Endometrium (tissue), 2 donors: ENCODE measurements at regions not wholly inside any gene's neighbourhood (a gene's known extent, or its start where the extent isn't known, plus 50 kb on each side); places are given as distances from the start of the nearest gene placed in this dataset.

ENCODE experiments used
- FAIRE-seq: peaks from 2 replicates; lab custom pipeline; 2012; peaks lifted over from hg19 to GRCh38; lab: Jason Lieb, UNC
- donor health status: control.
- donor health status: control.

DNA sequence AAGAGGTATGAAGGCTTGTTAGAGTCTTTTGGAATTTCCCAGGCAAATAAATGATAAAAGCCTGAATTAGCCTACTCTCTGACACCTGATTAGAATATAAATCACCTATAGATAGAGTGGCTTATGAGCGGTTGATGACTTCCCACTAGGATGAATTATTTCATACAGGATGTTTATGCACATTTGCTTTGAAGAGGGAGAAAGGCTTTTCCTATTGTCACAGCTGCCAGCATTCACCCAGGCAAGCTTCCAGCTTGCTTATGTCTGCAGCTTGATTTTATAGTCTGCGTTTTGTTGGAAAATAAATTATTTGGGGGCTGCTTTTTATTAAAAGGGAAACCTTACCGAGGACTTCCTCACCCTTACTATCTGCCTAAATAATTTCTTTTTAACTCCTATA lies 51.3 kb upstream of the EIF2S2 start:
- no peak for FAIRE-seq

DNA sequence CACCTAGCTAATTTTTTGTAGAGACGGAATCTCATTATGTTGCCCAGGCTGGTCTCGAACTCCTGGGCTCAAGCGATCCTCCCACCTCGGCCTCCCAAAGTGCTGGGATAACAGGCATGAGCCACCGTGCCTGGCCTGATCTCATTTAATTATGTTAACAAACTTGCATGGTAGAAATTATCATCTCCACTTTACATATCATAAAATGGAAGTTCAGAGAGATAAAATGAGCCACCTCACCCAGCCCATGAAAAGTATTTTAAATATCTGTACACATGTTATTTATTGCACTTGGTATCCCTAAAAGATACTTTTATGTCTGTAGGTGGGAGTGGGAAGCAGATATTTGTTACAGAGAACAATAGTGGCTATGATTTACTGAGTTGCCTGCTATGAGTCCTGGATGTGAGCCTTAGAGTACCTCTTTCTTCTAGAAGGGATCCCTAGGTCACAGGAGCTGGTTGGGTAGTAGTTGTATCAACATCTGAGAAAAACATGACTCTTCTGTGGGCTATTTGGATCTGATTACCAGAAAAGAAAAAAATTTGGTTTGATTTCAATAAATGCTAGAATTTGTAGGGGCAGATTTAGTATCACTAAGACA lies 52.4 kb upstream of the EIF2S2 start:
- no peak for FAIRE-seq

DNA sequence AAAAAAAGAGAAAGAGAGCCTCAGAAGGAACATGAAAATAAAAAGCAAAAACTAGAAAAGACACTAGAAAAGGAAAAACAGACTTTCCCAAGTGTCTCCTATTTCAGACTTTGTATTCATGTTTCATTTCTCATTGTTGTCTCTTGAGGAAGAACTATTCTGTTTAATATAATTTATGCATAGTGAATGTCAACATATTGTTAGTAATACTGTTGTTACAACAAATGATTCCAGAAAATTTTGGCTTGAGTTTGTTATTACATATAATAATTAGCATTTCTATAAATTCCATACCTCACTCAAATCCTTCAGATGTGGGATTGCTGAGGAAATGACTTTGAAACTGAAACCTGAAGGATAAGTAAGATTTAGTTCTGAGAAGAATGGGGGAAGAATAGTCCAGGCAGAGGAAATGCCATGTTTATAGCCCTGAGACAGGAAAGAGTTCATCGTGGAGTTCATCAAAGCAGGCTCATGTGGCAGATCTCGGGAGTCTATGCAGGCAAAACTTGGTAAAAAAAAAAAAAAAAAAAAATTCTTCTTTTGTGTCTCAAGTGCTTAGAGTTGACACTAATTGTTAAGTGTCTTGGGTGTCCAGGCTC lies 53.1 kb upstream of the EIF2S2 start:
- peak; percentile 69 for FAIRE-seq

DNA sequence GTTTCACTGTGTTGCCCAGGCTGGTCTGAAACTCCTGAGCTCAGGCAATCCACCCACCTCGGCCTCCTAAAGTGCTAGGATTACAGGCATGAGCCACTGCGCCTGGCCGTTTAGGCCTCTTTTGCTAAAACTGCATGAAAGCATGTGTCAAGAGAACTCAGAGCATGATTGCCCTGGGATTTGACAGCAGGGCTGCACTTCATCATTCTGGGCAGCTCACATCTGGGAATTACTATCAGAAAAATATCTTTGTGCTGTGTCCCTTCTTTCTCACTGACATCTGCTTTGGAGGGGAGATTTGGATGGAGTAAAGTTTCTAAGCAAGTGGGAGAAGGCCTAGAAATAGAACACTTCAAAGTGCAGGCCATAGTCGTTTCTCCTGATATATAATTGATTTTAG lies 59.6 kb upstream of the EIF2S2 start:
- FAIRE-seq, result no peak

DNA sequence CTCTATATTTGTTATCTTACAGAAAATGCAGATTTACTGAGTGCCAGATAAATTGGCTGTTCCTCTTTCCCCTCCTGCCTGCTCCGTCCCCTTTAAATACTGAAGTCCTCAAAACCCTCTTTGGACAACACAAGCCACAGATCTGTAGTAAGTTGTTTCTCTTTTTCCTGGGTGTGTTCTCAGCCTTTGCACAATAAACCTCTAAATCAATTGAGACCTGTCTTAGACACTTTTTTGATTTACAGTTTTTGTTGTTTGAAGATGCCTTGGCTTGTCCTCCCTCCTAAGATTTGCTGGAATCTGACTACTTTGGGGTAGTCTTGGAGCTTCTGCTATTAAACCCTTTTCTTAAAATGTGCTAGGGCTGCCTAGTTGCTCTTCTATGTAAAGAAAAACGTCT lies 60.9 kb upstream of the EIF2S2 start:
- FAIRE-seq, result no peak

DNA sequence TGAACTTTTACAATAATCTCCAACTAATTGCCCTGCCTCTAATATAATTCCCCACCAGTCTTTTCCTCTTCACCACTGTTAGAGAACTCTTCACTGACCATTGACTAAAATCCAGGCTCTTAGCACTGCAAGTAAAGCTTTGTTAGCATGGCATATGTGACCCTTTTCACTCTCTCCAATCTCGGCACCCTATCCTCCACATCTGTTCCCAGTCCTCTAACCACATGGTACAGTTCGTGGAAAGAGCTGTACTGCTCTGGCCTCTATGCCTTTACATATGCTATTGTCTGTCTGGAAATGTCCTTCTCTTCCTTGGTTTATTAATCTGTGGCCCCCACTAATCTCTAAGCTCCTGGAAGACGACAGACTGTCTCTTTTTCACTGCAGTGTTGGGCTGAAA lies 63.0 kb upstream of the EIF2S2 start:
- FAIRE-seq, result no peak

DNA sequence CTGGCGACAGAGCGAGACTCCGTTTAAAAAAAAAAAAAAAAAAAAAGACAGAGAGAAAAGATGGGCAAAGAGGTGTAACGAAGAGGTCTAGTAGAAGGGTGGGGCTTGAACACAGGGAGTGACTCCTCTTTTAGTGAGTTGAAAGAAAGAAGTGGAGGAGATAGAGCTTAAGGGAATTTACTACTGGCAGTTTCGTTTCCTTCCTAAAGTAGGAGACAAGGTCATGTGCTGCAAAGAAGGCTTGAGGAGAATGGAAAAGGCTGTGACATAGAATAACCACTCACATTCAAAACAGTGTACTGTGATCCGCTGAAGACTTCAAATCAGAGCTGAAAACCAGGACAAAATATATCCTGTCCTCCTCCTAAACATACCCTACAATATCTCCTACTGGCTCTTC lies 63.8 kb upstream of the EIF2S2 start:
- FAIRE-seq, result no peak

DNA sequence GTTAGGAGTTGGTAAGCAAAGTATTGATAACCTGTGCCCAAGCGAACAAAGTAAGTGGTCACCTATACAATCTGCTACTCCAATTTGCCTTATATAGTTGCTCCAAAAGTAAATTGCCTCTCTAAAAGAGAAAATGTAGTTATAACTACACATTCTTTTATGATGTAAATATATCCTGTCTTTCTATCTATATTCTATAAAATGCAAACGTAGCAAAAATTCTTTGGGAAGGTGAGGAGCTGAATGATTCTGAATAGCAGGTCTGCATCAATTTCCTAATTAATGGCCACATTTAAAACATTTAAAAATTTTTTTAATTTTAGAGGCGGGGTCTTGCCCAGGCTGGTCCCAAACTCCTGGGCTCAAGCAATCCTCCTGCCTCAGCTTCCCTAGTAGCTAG lies 64.2 kb upstream of the ASIP start:
- FAIRE-seq, result no peak

DNA sequence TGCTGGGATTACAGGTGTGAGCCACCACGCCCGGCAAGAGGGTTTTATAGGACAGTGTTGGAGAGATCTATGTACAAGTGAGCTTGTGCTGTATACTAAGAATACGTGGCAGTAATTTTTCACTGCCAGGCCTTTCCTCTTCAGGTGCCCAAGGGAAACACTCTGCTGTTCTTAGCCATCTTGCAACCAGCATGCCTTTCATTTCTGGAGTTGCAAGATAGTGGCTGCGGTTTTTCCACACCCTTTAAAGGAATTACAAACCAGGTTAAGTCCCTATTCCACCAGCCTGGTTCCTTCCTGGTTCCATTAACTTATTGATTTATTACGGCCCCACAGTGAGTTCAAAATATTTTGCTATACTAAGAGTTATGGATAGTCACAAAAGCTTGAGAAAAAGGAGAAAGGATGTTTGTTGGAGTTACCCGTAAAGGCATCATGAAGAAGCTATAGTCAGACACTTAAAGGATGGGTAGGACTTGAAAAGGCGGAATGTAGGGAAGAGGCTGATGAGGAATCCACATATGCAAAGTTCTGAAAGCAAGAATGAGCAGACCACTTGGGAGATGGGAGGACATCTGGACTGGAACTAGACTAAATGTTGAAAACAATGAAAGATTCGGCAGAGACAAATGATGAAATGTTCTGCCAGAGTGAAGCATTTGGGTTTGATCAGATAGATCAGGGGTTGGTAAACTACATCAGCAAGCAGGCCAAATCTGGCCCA lies 61.4 kb upstream of the ASIP start:
- no peak for FAIRE-seq

DNA sequence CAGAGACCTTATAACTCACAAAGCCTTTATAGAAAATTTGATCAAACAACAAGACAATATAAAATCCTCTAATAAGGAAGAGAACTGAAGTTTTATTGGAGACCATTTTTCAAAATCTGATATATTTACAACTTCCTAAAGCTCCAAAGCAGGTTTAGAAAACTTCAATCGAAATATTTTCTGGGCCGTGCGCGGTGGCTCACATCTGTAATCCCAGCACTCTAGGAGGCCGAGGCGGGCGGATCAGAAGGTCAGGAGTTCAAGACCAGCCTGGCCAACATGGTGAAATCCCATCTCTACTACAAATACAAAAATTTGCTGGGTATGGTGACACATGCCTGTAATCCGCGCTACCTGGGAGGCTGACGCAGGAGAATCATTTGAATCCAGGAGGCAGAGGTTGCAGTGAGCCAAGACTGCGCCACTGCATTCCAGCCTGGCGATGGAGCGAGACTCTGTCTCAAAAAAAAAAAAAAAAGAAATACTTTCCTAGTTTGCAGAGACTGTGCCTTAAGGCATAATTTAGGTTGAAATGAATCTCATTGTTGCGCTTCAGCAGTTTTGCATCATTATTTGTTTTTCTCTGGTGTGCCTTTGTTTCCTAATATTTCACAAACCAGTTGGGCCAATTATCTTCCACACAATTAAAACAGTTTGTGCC lies 60.6 kb upstream of the ASIP start:
- no peak for FAIRE-seq

DNA sequence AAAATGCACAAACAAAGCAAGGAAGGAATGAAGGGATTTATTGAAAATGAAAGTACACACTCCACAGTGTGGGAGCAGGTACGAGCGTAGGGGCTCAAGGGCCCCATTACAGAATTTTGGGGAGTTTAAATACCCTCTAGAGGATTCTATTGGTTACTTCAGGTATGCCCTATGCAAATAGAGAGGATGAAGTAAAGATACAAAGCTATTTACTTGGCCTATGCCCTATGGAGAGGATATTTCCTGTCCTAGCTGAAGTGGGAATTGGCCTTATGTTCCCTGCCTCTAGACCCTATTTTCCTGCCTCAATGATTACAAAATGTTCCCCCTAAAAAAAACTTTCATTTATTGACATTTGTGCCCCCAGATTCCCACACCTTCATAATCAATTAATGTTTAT lies 59.7 kb upstream of the ASIP start:
- FAIRE-seq, result no peak

DNA sequence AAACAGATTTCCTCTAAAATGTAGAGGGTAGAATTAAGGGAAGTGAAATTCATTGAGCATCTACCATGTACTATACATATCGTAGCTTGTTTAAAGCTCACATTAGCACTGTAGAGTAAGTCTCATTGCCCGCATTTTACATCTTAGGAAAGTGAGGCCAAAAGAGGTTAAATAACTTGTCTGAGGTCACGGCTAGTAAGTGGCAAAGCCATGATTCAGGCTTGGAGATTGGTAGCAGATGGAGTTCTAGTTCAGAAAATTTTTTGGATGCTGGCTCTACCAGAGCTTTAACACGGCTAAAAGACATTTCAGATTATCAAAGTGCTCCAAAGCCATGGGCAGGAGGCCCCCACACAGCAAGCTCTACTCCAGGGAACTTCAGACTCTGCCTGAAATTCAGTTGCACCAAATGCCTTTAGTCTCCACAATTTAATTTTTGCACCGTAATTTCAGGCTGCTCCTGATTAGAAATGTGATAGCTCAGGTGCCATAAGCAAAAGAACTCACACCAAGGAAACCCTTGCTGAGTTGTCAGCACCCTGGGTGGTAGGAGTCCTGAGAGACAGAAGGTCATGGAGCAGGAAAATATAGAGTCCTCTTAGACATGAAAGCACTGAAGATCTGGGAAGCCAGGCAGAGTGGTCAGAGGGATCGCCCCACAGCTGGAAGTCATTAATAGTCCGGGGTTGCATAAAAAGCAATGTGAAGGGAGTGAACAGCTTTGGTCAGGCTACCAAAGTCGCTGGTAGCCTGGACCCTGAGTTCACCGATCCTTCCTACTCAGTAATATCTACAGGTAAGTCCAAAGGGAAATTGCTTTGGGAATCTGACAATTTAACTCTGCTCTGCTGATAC lies 55.2 kb upstream of the ASIP start:
- FAIRE-seq, result peak; percentile 41

DNA sequence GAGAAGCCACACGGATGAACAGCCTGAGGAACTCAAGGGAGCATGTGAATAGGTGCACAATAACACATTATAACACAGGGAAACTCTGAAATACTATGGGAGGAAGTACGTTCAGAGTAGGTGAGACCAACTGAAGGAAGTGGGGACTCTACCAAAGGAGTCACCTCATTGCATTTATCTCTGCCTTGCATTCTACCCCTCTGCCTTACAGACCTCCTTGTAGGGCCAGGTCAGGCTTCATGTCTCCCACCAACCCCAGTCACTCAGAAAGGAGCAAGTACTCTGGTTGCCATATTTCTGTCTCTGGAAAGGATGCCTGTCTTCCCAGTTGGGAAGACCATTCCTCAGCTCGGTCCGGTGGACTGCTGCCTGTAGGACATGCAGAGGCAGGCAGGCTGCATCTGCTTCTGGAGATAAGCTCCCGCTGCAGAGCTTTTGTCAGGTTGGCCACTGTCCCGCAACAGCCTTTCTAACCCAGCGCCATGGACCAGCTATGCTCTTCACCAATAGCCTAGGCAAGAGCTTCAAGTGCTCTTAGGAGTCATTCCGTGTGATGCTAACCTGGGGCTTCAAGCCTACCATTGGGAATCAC lies 51.6 kb upstream of the ASIP start:
- no peak for FAIRE-seq

DNA sequence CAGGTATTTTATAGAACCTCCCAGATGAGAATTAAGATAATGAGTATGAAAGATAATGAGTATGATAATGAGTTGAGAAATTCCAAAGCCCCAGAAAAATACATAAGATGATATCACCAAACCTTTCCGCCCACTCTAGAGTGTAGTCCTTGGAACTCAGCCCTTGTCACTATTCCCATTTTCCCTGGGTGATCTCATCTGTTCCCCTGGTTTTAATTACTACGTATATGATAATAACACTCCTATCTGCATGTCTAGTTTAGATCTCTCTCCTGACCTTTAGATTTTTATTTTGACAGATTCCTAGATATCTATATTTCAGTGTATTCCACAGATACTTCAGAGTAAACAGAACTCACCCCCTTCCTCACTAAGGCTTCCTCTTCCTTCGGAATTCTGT lies 51.0 kb upstream of the ASIP start:
- FAIRE-seq, result no peak

DNA sequence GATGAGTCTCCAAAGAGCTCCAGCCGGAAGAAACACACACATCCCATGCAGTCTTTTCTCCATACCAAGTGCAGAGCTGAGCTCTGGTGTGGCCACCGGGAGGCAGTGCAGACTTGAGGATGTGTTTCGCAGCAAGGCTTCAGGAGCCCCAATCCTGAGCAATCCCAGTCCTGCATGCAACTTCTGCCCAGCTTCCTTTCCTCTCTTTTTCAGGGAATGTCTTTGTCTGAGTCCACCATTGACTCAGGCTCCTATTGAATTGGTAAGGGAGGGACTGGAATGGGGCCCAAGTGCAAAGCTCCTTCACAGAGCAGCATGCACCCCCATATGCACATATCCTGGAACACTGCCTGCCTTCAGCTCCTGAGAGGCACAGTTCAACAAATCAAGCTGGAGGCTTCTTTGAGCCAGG lies 50.5 kb upstream of the ASIP start:
- FAIRE-seq, result peak; percentile 50
